ENCODE measurements at regions not wholly inside any gene's neighbourhood (a gene's known extent, or its start where the extent isn't known, plus 50 kb on each side); places are given as distances from the start of the nearest gene placed in this dataset.

GRCh38 chr15:38072007-38072347 is 137.5 kb downstream of the TMCO5A start:
- no peak for DNase-seq (ENCODE audit: extremely low read depth, low read depth, low spot score)

GRCh38 chr15:38072348-38073177 is 138.1 kb downstream of the TMCO5A start:
- DNase-seq (ENCODE audit: extremely low read depth, low read depth, low spot score), result no peak

DNA sequence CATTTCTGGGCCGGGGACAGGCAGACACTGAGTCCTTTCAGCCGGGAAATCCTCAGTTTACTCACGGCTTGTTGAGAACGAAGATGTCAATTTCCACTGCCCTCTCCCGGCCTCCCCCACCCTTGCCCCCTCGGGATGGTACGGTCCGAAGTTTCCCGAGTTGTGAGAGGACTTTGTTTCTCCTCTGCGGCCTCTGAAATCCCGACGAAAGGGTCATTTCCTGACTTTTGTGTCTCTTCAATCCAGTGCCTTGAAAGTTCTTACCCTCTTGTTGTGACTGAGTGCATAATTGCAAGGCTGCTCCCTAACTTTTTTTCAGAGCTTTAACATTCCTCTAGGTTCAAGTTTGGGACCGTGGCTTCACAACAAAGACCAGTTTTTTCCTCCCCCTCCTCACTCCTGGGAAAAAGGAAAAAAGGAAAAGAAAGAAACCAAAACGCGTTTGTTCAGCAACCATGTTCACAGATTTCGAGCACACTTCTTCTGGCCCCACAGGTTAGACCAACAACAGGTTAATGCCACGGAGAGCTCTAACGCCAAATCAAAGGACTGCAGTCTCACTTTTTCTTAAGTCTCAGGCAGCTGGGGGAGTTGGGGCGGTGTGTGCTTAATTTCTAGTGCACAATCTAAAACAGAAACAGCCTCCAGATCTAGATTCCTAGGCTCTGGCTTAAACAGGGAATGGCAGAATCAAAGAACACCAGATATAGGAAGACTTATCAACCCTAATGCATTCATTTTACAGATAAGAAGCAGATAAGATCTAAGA is 138.9 kb downstream of the TMCO5A start:
- no peak for DNase-seq (ENCODE audit: extremely low read depth, low read depth, low spot score)

GRCh38 chr15:38074029-38074428 is 139.6 kb downstream of the TMCO5A start:
- DNase-seq (ENCODE audit: extremely low read depth, low read depth, low spot score), result no peak

- no peak for DNase-seq (ENCODE audit: extremely low read depth, low read depth, low spot score)
Measured at GRCh38 chr15:38075466-38075865, 141.0 kb downstream of the TMCO5A start.

DNA sequence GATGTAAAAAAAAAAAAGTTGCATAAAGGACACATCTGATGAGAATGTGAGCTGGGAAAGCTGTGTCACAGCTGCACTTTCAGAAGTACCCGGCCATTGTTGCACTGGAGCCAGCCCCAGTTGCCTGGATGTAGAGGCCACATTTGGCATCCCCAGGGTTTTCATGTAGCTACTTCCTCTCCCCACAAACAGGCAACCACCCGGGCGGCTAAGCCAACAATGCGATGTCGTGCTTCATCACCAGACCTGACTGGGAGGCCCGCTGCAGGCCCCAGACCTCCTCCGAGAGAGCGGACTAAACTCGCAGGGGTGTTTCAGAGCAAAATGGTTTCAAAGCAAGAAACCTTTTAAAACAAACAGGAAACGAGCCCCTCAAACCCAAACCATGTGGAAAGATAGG is 142.3 kb downstream of the TMCO5A start:
- no peak for DNase-seq (ENCODE audit: extremely low read depth, low read depth, low spot score)

DNA sequence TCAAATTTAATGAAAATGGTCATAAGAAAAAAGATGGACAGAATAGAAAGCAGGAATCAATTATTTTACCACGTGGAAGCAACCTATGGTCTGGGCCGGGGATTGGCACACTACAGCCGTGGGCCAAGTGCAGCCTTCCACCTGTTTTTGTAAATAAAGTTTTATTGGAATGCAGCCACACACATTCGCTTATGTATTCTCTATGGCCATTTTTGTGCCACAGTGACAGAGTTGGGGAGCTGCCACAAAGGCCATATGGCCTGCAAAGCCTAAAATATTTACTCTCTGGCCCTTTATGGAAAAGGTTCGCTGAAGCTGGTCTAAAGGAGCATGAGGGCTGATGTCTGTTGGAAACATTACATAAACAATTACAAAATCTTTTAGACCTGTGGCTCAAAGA is 144.8 kb downstream of the TMCO5A start:
- no peak for DNase-seq (ENCODE audit: extremely low read depth, low read depth, low spot score)

DNA sequence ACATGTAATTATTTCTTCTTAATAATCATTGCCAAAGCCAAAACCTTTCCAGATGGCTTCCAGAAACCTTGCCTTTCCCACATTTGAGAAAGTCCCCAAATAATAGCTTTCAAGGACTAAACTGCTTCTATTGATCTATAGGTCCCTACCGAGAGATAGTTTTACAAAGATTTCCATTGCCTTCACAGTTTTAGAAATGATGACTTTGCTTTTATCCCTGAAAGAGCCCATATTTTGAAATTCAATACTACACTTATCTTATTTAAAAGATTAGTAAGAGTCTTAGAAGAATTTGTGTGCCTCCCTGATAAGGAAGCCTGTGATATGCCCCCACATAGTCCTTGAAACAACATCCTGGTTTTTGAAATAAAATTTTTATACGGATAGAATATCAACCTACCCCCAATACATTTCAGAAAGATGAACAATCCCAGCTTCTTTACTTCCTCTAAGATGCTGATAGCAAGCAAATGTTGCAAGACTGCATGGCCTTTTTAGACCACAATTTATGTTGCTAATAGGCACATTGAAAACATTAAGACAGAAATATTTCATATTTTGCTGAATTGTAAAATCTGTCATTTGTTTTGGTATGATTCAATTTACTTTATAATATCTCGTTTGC is 146.3 kb downstream of the TMCO5A start:
- no peak for DNase-seq (ENCODE audit: extremely low read depth, low read depth, low spot score)

DNA sequence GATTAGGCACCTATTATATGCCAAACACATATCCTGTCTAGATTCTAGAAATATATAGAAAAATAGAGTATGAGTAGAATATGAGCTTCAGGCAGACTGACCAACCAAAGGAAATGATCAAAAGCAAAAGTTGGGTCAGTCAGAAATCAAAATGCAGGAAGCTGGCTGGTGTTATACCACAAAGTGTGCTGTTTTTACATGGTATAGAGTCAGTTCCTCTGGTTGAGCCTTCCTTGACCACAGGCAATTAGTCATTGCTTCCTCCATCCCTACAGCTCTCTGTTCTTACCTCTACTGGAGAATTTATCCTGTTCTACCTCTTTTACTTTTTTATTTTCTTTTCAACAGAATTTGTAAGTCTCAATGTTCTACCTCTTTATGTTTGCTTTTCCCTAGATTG is 149.8 kb downstream of the TMCO5A start:
- DNase-seq (ENCODE audit: extremely low read depth, low read depth, low spot score), result no peak

- DNase-seq (ENCODE audit: extremely low read depth, low read depth, low spot score), result no peak
Measured at GRCh38 chr15:38085114-38085513, 150.7 kb downstream of the TMCO5A start.

DNA sequence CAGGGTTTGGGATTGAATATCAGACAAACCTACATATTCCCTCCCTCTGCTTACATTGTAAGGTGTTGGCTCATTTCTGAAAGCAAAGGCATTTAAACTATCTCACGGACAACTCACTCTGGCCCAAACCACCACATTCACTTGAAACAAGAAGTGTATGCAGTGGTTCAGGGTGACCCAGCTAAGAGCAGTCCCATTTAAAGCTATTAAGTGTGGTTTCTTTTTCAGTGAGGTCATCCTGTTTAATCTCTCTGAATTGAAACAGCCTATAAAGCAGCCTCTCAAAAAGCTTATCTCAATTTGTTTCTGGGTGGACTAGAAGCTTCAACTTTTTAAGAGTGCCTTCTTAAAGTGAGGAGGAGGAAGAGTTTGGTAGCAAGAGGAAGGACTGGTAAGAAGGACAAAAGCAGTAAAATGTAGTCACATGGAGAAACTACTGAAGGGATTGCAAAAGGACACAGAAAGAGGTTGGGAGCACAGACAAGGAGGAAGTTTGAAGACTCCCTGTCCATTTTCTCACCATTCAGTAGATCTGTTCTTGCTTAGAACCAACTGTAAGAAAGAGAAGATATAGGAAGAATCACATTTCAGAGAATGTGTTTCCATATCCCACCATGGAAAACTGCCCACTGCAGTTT is 151.6 kb downstream of the TMCO5A start:
- DNase-seq (ENCODE audit: extremely low read depth, low read depth, low spot score), result no peak

GRCh38 chr15:38086611-38087010 is 152.2 kb downstream of the TMCO5A start:
- no peak for DNase-seq (ENCODE audit: extremely low read depth, low read depth, low spot score)

- no peak for DNase-seq (ENCODE audit: extremely low read depth, low read depth, low spot score)
Measured at GRCh38 chr15:38088971-38089370, 154.5 kb downstream of the TMCO5A start.

GRCh38 chr15:38090223-38090622 is 155.8 kb downstream of the TMCO5A start:
- no peak for DNase-seq (ENCODE audit: extremely low read depth, low read depth, low spot score)

GRCh38 chr15:38090678-38091077 is 156.2 kb downstream of the TMCO5A start:
- no peak for DNase-seq (ENCODE audit: extremely low read depth, low read depth, low spot score)

GRCh38 chr15:38091078-38091645 is 156.7 kb downstream of the TMCO5A start:
- DNase-seq (ENCODE audit: extremely low read depth, low read depth, low spot score), result no peak

DNA sequence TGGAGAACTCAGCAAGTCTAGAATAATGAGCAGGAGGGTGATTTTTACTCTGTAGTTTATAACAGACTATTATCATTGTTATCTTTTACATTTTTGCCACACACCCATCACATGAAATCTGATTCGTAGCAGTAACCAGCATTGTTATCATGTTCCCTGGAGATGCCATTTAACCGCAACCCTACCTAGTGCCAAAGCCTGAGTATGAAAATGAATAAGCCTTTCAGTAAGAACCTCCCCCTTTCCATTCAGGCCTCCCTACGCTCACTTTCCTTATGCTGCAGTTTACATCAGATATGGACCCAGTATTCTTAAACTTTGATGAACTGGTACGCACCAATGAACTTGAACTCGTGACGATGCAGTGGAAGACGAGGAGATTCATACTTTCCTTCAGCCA is 158.7 kb upstream of the SPRED1 start:
- DNase-seq (ENCODE audit: extremely low read depth, low read depth, low spot score), result no peak

GRCh38 chr15:38102972-38103371 is 149.7 kb upstream of the SPRED1 start:
- no peak for DNase-seq (ENCODE audit: extremely low read depth, low read depth, low spot score)

- DNase-seq (ENCODE audit: extremely low read depth, low read depth, low spot score), result no peak
Measured at GRCh38 chr15:38103564-38103963, 149.1 kb upstream of the SPRED1 start.

- DNase-seq (ENCODE audit: extremely low read depth, low read depth, low spot score), result no peak
Measured at GRCh38 chr15:38111070-38111469, 141.6 kb upstream of the SPRED1 start.

DNA sequence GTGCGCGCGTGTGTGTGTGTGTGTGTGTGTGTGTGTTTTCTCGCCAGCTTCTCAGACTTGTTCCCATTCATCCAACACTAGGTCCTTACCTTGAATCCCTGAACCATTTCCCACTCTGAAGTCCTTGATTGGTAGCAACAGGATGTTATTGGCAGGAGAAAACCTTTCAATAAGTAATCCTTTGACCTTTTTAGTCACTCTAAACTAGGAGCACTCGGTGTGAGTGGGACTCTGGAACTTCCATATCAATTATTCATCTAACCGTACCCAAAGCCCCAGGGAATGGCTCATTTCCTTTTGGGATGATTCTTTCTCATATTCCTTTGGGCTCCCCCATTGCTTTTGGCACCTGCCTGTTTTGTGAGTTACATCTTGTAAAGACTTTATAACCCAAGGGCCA is 140.2 kb upstream of the SPRED1 start:
- DNase-seq (ENCODE audit: extremely low read depth, low read depth, low spot score), result no peak
